ENCODE measurements at regions not wholly inside any gene's neighbourhood (a gene's known extent, or its start where the extent isn't known, plus 50 kb on each side); places are given as distances from the start of the nearest gene placed in this dataset.

DNA sequence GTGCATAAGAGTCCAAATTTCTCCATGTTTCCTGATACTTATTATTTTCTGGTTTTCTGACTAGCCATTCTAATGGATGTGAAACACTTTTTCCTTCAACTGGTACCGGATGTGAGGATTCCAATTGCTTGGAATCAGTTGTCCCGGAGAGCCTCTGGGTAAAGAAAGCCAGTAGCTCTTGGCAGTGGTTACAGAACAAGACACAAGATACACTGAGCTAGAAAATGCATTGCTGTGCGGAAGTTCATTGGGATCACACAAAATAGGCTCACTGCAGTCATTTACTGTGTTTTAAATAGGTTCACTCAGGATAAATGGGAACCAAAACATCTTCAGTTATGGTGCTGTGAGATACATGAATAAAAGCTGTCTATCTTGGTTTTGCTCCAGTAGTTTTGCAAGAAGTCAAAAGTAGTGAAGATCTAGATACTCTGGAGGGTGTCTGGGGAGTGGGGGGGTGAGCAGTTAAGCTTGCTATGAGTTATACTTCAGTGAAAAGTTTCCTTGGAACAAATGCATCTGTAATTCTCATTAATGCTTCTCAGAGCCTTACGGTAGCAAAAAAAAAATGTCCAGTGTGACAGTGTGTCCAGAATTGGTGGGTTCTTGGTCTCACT lies 54.4 kb upstream of the RNF182 start:
- no peaks in the 10 kb centered on the region for H4K20me1 ChIP-seq (ENCODE audit: insufficient read depth, low read length, poor library complexity, severe bottlenecking)
- no peak overlapping the region for H3K9ac ChIP-seq (ENCODE audit: low read depth, low read length, poor library complexity, severe bottlenecking)
- H3K4me1 ChIP-seq (ENCODE audit: insufficient read depth, low read length, poor library complexity, severe bottlenecking) = no peaks in the 10 kb centered on the region
- H3K27me3 ChIP-seq (ENCODE audit: insufficient read depth, low read length, poor library complexity, severe bottlenecking) = no peaks in the 10 kb centered on the region
- no peak overlapping the region for H3K4me2 ChIP-seq (ENCODE audit: low read depth, low read length, poor library complexity, severe bottlenecking)
- no peak overlapping the region for H3K4me3 ChIP-seq (ENCODE audit: low read length, poor library complexity, severe bottlenecking)
- H3K79me2 ChIP-seq (ENCODE audit: insufficient read depth, low read length) = no peaks in the 10 kb centered on the region
- TF ChIP-seq EZH2phosphoT487 (IDR thresholded peaks at IDR 0.05; ENCODE audit: borderline replicate concordance) = no peak
- TF ChIP-seq, protein P1, sequence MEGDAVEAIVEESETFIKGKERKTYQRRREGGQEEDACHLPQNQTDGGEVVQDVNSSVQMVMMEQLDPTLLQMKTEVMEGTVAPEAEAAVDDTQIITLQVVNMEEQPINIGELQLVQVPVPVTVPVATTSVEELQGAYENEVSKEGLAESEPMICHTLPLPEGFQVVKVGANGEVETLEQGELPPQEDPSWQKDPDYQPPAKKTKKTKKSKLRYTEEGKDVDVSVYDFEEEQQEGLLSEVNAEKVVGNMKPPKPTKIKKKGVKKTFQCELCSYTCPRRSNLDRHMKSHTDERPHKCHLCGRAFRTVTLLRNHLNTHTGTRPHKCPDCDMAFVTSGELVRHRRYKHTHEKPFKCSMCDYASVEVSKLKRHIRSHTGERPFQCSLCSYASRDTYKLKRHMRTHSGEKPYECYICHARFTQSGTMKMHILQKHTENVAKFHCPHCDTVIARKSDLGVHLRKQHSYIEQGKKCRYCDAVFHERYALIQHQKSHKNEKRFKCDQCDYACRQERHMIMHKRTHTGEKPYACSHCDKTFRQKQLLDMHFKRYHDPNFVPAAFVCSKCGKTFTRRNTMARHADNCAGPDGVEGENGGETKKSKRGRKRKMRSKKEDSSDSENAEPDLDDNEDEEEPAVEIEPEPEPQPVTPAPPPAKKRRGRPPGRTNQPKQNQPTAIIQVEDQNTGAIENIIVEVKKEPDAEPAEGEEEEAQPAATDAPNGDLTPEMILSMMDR (conservative IDR thresholded peaks at IDR 0.05; ENCODE audit: low read length) = no peak
- H3K36me3 ChIP-seq (ENCODE audit: insufficient read depth, low read length) = no peaks in the 10 kb centered on the region
- no peaks in the 10 kb centered on the region for H3F3A ChIP-seq (ENCODE audit: low read depth)
- no peaks in the 10 kb centered on the region for H3K9me3 ChIP-seq (ENCODE audit: insufficient read depth, low read depth, low read length)
- no peaks in the 10 kb centered on the region for H3K9me2 ChIP-seq (replicated peaks; ENCODE audit: low read depth, low read length)
- H2AFZ ChIP-seq (ENCODE audit: low read length) = no peak overlapping the region

DNA sequence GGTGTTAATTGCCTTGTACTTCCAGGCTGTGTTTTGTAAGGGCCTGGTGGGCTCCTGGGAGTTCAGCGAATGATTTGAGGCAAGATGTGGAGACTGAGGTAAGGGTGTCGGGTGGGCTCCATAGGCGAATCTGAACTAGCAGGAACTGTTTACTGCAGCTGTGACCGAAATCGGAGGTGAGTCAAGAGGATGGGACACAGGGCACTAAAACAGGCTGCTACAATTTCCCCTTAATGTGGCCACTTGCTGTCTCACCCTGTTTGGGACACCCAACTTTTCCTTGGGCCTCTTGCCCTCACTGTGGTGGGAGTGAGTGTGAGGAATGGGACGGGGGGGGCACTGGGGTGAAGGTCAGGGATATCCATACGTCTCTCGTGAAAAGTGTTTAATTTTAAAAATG lies 53.9 kb upstream of the MCUR1 start:
- Histone ChIP-seq H3K79me2 (ENCODE audit: insufficient read depth, low read length) (no peaks in the 10 kb centered on the region), H3K9me2 (replicated peaks; ENCODE audit: low read depth, low read length) (no peaks in the 10 kb centered on the region), H3K4me3 (ENCODE audit: low read length, poor library complexity, severe bottlenecking) (no peak overlapping the region), H3K27me3 (ENCODE audit: insufficient read depth, low read length, poor library complexity, severe bottlenecking) (no peaks in the 10 kb centered on the region), H3K9ac (ENCODE audit: low read depth, low read length, poor library complexity, severe bottlenecking) (no peak overlapping the region), H3K4me1 (ENCODE audit: insufficient read depth, low read length, poor library complexity, severe bottlenecking) (no peaks in the 10 kb centered on the region), H3F3A (ENCODE audit: low read depth) (no peaks in the 10 kb centered on the region), H3K36me3 (ENCODE audit: insufficient read depth, low read length) (no peaks in the 10 kb centered on the region), H3K9me3 (ENCODE audit: insufficient read depth, low read depth, low read length) (no peaks in the 10 kb centered on the region), H3K4me2 (ENCODE audit: low read depth, low read length, poor library complexity, severe bottlenecking) (no peak overlapping the region), H4K20me1 (ENCODE audit: insufficient read depth, low read length, poor library complexity, severe bottlenecking) (no peaks in the 10 kb centered on the region), H2AFZ (ENCODE audit: low read length) (no peak overlapping the region)
- TF ChIP-seq, protein P1 (conservative IDR thresholded peaks at IDR 0.05; ENCODE audit: low read length) = no peak
- TF ChIP-seq EZH2phosphoT487 (IDR thresholded peaks at IDR 0.05; ENCODE audit: borderline replicate concordance) = no peak

DNA sequence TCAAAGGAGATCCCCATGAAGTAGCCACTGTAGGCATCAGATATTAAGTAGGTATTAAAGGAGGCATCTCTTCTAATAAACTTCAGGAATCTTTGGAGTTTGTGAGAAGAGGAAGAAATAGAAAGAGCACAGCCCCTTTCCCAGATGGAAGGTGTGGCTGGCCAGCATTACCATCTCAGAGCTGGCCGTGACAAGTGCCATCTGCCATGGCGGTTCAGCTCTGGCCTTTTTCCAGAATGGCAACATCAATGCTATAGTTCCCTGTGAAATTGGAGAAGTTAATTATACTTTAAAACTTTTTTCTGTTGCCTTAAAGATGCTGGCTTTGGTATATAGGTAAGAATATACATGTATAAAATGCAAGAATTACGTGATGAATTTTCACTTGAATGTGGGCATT lies 51.9 kb upstream of the MCUR1 start:
- TF ChIP-seq EZH2phosphoT487 (IDR thresholded peaks at IDR 0.05; ENCODE audit: borderline replicate concordance) = no peak
- TF ChIP-seq, protein P1 (conservative IDR thresholded peaks at IDR 0.05; ENCODE audit: low read length) = no peak
- no peak overlapping the region for H3K4me3 ChIP-seq (ENCODE audit: low read length, poor library complexity, severe bottlenecking)
- no peaks in the 10 kb centered on the region for H3K4me1 ChIP-seq (ENCODE audit: insufficient read depth, low read length, poor library complexity, severe bottlenecking)
- H3K27me3 ChIP-seq (ENCODE audit: insufficient read depth, low read length, poor library complexity, severe bottlenecking) = peaks cover 5% of the 10 kb centered on the region
- H3K4me2 ChIP-seq (ENCODE audit: low read depth, low read length, poor library complexity, severe bottlenecking) = no peak overlapping the region
- no peaks in the 10 kb centered on the region for H4K20me1 ChIP-seq (ENCODE audit: insufficient read depth, low read length, poor library complexity, severe bottlenecking)
- no peaks in the 10 kb centered on the region for H3K9me2 ChIP-seq (replicated peaks; ENCODE audit: low read depth, low read length)
- H3K36me3 ChIP-seq (ENCODE audit: insufficient read depth, low read length) = no peaks in the 10 kb centered on the region
- no peak overlapping the region for H2AFZ ChIP-seq (ENCODE audit: low read length)
- no peaks in the 10 kb centered on the region for H3K9me3 ChIP-seq (ENCODE audit: insufficient read depth, low read depth, low read length)
- H3K79me2 ChIP-seq (ENCODE audit: insufficient read depth, low read length) = no peaks in the 10 kb centered on the region
- H3K9ac ChIP-seq (ENCODE audit: low read depth, low read length, poor library complexity, severe bottlenecking) = no peak overlapping the region
- H3F3A ChIP-seq (ENCODE audit: low read depth) = no peaks in the 10 kb centered on the region

All from Loucy (cell line).